ENCODE measurements at regions not wholly inside any gene's neighbourhood (a gene's known extent, or its start where the extent isn't known, plus 50 kb on each side); places are given as distances from the start of the nearest gene placed in this dataset.

GRCh38 chr9:115169003-115169402 is 51.0 kb upstream of the TNC start:
- in situ Hi-C loops (cut with MboI; ENCODE audit: low sequenced_read_pairs): no loop called here

- in situ Hi-C loops (cut with MboI; ENCODE audit: low sequenced_read_pairs): no loop called here
These were observed 52.6 kb upstream of the TNC start for GRCh38 chr9:115170358-115171073.

GRCh38 chr9:115171921-115172388 is 54.0 kb upstream of the TNC start:
- in situ Hi-C loops (cut with MboI; ENCODE audit: low sequenced_read_pairs): no loop called here

- in situ Hi-C loops (cut with MboI; ENCODE audit: low sequenced_read_pairs): no loop called here
These were observed 64.3 kb upstream of the TNC start for GRCh38 chr9:115182264-115182663.

GRCh38 chr9:115183436-115183835 is 65.5 kb upstream of the TNC start:
- in situ Hi-C loops (cut with MboI; ENCODE audit: low sequenced_read_pairs): no loop called here

GRCh38 chr9:115189686-115190085 is 71.7 kb upstream of the TNC start:
- in situ Hi-C loops (cut with MboI; ENCODE audit: low sequenced_read_pairs): no loop called here

- in situ Hi-C loops (cut with MboI; ENCODE audit: low sequenced_read_pairs): no loop called here
These were observed 73.7 kb upstream of the TNC start for GRCh38 chr9:115191667-115192066.

GRCh38 chr9:115192280-115192679 is 74.3 kb upstream of the TNC start:
- in situ Hi-C loops (cut with MboI; ENCODE audit: low sequenced_read_pairs): no loop called here

- in situ Hi-C loops (cut with MboI; ENCODE audit: low sequenced_read_pairs): no loop called here
These were observed 75.0 kb upstream of the TNC start for GRCh38 chr9:115192835-115193525.

- in situ Hi-C loops (cut with MboI; ENCODE audit: low sequenced_read_pairs): no loop called here
These were observed 75.8 kb upstream of the TNC start for GRCh38 chr9:115193777-115194176.

- in situ Hi-C loops (cut with MboI; ENCODE audit: low sequenced_read_pairs): no loop called here
These were observed 76.3 kb upstream of the TNC start for GRCh38 chr9:115194216-115194615.

- in situ Hi-C loops (cut with MboI; ENCODE audit: low sequenced_read_pairs): no loop called here
These were observed 78.0 kb upstream of the TNC start for GRCh38 chr9:115195912-115196311.

- in situ Hi-C loops (cut with MboI; ENCODE audit: low sequenced_read_pairs): no loop called here
These were observed 79.0 kb upstream of the TNC start for GRCh38 chr9:115196919-115197318.

GRCh38 chr9:115198001-115198400 is 80.0 kb upstream of the TNC start:
- in situ Hi-C loops (cut with MboI; ENCODE audit: low sequenced_read_pairs): no loop called here

GRCh38 chr9:115200711-115201505 is 83.0 kb upstream of the TNC start:
- in situ Hi-C loops (cut with MboI; ENCODE audit: low sequenced_read_pairs): no loop called here

GRCh38 chr9:115202181-115202580 is 84.2 kb upstream of the TNC start:
- in situ Hi-C loops (cut with MboI; ENCODE audit: low sequenced_read_pairs): no loop called here

GRCh38 chr9:115202960-115203751 is 85.2 kb upstream of the TNC start:
- in situ Hi-C loops (cut with MboI; ENCODE audit: low sequenced_read_pairs): no loop called here

GRCh38 chr9:115204904-115205453 is 87.0 kb upstream of the TNC start:
- in situ Hi-C loops (cut with MboI; ENCODE audit: low sequenced_read_pairs): no loop called here

GRCh38 chr9:115207003-115207836 is 89.3 kb upstream of the TNC start:
- in situ Hi-C loops (cut with MboI; ENCODE audit: low sequenced_read_pairs): no loop called here

- in situ Hi-C loops (cut with MboI; ENCODE audit: low sequenced_read_pairs): no loop called here
These were observed 90.5 kb upstream of the TNC start for GRCh38 chr9:115208501-115208900.
